Neural progenitor cell (in vitro differentiated cells): ENCODE measurements at regions not wholly inside any gene's neighbourhood (a gene's known extent, or its start where the extent isn't known, plus 50 kb on each side); places are given as distances from the start of the nearest gene placed in this dataset.

Experiments
- EZH2 ChIP-seq: fragments of 200-600 bp; sonication (generic); IDR thresholded peaks from 2 replicates; pipeline ENCODE4 v1.6.1; 2017; ENCODE audit warnings: antibody characterized with exemption, mild to moderate bottlenecking, moderate library complexity
- EZH2phosphoT487 ChIP-seq: fragments of 200-600 bp; sonication (generic); IDR thresholded peaks from 2 replicates; pipeline ENCODE4 v1.6.1; 2017; ENCODE audit warnings: antibody characterized with exemption
- TF ChIP-seq, protein P1 (sequence below): fragments of 200-600 bp; sonication (generic); IDR thresholded peaks from 2 replicates; pipeline ENCODE4 v1.5.1; 2017; ENCODE audit warnings: antibody characterized with exemption, mild to moderate bottlenecking

DNA sequence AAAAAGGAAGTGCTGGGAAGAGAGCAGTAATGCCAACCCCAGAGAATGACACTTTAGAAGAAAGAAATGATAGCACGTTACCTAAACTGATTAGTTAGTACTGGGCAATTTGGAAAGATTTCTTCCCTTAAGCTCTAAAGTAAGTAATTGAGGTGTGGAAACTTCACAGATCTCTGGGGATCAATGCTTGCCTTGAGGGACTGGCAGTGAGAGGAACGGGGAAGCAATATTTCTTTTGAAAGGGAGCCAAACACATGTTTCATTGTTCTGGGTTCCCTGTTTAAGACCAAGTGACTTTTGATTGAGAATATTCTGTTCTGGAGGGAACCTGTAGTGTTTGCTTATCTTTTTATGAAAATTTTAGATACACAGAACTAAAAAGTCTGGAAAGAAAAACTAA, 190.5 kb downstream of the NDFIP2 start:
- TF ChIP-seq, protein P1, sequence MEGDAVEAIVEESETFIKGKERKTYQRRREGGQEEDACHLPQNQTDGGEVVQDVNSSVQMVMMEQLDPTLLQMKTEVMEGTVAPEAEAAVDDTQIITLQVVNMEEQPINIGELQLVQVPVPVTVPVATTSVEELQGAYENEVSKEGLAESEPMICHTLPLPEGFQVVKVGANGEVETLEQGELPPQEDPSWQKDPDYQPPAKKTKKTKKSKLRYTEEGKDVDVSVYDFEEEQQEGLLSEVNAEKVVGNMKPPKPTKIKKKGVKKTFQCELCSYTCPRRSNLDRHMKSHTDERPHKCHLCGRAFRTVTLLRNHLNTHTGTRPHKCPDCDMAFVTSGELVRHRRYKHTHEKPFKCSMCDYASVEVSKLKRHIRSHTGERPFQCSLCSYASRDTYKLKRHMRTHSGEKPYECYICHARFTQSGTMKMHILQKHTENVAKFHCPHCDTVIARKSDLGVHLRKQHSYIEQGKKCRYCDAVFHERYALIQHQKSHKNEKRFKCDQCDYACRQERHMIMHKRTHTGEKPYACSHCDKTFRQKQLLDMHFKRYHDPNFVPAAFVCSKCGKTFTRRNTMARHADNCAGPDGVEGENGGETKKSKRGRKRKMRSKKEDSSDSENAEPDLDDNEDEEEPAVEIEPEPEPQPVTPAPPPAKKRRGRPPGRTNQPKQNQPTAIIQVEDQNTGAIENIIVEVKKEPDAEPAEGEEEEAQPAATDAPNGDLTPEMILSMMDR = no peak
- TF ChIP-seq EZH2 (no peak), EZH2phosphoT487 (no peak)
